ENCODE measurements at regions not wholly inside any gene's neighbourhood (a gene's known extent, or its start where the extent isn't known, plus 50 kb on each side); places are given as distances from the start of the nearest gene placed in this dataset.

DNA sequence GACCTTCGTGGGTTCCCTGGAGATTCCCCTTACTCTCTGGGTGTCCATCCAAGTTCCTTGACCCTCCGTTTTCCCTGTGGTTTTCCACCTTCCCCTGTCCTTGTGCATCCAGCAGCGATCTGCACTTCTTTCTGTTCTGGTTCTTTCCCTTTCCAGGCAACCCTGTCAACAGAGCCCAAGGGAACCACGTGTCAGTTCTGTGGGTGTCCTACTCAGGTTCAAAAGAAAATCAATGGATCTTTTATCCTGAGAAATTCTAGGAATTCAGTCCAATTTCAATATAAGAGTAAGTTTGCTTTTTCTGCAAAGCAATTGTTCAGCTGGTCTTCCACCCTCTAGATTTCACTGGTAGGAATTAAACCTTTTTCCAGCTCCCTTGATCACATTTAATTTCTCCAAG is 1394.8 kb upstream of the SLC10A2 start:
- TF ChIP-seq, protein P1, sequence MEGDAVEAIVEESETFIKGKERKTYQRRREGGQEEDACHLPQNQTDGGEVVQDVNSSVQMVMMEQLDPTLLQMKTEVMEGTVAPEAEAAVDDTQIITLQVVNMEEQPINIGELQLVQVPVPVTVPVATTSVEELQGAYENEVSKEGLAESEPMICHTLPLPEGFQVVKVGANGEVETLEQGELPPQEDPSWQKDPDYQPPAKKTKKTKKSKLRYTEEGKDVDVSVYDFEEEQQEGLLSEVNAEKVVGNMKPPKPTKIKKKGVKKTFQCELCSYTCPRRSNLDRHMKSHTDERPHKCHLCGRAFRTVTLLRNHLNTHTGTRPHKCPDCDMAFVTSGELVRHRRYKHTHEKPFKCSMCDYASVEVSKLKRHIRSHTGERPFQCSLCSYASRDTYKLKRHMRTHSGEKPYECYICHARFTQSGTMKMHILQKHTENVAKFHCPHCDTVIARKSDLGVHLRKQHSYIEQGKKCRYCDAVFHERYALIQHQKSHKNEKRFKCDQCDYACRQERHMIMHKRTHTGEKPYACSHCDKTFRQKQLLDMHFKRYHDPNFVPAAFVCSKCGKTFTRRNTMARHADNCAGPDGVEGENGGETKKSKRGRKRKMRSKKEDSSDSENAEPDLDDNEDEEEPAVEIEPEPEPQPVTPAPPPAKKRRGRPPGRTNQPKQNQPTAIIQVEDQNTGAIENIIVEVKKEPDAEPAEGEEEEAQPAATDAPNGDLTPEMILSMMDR (IDR thresholded peaks at IDR 0.05; ENCODE audit: poor library complexity) = no peak
- no peak for TF ChIP-seq EZH2 (IDR thresholded peaks at IDR 0.05; ENCODE audit: borderline replicate concordance)

Data from hepatocyte (in vitro differentiated cells).